ENCODE measurements at regions not wholly inside any gene's neighbourhood (a gene's known extent, or its start where the extent isn't known, plus 50 kb on each side); places are given as distances from the start of the nearest gene placed in this dataset.

DNA sequence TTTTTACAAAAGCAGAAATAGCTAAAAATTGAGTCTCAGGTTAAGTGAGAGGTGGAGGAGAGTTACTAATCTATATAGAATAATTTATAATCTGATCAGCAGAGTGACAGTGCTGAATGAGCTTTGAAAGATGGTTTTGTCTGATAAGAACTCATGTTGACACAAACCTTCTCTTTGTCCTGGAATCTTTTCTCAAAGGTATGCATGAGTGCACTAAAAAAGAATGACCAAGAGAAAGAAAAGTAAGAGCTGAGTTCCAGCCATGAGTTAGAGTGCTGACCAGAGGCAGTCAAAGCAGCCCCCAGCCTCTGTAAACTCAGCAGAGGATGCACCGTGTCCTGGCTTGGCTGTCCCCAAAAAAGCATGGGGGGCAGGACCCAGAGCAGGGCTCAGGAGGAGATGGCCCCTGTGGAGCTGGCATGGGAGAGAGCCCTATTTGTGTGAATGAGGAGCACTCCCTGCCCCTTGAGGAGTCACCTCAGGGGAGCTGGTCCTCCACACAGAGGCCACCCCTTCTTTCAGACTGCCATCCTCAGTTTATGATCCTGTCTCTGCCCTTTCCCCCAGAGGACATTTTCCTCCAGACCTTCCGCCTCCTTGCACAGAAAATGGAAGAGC lies 129.8 kb downstream of the SEC23A start:
- no peak for DNase-seq
- intact Hi-C loops (cut with DNase I) = no loop called here
- Histone ChIP-seq H3K36me3 (no peaks in the 10 kb centered on the region), H3K4me1 (no peaks in the 10 kb centered on the region), H3K9me3 (peaks cover 0 to 5% of the 10 kb centered on the region in 2 donors), H3K27me3 (no peaks in the 10 kb centered on the region), H3K27ac (no peak overlapping the region), H3K4me3 (no peak overlapping the region)
- no peak for ATAC-seq
- TF ChIP-seq, protein P1, sequence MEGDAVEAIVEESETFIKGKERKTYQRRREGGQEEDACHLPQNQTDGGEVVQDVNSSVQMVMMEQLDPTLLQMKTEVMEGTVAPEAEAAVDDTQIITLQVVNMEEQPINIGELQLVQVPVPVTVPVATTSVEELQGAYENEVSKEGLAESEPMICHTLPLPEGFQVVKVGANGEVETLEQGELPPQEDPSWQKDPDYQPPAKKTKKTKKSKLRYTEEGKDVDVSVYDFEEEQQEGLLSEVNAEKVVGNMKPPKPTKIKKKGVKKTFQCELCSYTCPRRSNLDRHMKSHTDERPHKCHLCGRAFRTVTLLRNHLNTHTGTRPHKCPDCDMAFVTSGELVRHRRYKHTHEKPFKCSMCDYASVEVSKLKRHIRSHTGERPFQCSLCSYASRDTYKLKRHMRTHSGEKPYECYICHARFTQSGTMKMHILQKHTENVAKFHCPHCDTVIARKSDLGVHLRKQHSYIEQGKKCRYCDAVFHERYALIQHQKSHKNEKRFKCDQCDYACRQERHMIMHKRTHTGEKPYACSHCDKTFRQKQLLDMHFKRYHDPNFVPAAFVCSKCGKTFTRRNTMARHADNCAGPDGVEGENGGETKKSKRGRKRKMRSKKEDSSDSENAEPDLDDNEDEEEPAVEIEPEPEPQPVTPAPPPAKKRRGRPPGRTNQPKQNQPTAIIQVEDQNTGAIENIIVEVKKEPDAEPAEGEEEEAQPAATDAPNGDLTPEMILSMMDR (IDR thresholded peaks at IDR 0.05) = no peak

DNA sequence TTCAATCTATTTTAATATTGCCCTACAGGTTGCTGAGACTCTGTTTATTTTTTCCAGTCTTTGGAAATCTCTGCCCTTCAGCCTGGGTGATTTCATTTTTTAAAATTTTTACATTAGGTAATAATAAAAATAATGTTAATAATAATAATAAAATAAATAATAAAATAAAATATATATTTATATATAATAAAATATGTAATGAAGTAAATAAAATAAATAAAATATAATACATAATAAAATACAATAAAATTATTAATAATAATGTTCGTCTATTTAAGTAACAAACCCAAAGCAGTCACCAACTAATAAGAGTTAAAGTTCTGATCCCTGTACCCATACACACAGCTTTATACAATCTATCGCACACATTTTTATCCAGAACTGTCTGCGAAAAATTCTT lies 130.5 kb downstream of the SEC23A start:
- H3K4me3 ChIP-seq = no peak overlapping the region
- no peak overlapping the region for H3K27ac ChIP-seq
- H3K9me3 ChIP-seq = peaks cover 0 to 3% of the 10 kb centered on the region in 2 donors
- no peaks in the 10 kb centered on the region for H3K36me3 ChIP-seq
- TF ChIP-seq, protein P1 (IDR thresholded peaks at IDR 0.05) = no peak
- H3K27me3 ChIP-seq = no peaks in the 10 kb centered on the region
- no peaks in the 10 kb centered on the region for H3K4me1 ChIP-seq
- DNase-seq (no peak), ATAC-seq (no peak)
- intact Hi-C loops (cut with DNase I) = no loop called here

DNA sequence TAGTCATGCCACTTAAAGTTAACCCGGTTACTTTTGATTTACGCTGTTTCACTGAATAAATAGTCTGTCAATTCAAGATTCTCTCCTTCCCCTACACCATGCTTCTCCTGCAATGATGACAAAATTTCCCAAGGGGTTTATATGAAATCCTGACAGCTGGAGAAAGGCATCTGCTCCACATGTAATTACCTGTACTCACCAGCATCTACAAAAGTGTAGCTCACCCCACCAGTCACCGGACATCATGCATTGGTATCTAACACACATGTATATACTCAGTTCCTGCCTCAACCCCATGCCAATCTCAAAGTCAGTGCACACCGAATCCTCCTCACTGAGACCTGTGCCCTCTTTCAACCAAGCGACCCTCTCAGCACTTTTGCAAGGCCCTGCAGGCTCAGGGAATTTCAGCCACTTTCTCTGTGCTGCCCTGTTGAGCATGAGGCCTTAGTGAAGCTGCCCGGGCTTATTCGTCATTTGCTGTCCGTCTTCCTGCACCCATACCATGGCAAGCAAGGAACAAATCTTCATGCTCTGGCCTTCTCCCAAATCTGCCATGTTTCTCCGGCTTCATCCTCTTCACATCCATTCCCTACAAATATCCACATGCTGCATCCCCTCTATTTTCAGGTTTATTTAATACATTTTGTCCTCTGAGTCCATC lies 131.6 kb downstream of the SEC23A start:
- TF ChIP-seq, protein P1 (IDR thresholded peaks at IDR 0.05) = no peak
- Histone ChIP-seq H3K9me3 (peaks cover 0 to 3% of the 10 kb centered on the region in 2 donors), H3K27ac (no peak overlapping the region), H3K36me3 (no peaks in the 10 kb centered on the region), H3K4me1 (no peaks in the 10 kb centered on the region), H3K4me3 (no peak overlapping the region), H3K27me3 (no peaks in the 10 kb centered on the region)
- ATAC-seq (no peak), DNase-seq (no peak)
- intact Hi-C loops (cut with DNase I) = no loop called here

DNA sequence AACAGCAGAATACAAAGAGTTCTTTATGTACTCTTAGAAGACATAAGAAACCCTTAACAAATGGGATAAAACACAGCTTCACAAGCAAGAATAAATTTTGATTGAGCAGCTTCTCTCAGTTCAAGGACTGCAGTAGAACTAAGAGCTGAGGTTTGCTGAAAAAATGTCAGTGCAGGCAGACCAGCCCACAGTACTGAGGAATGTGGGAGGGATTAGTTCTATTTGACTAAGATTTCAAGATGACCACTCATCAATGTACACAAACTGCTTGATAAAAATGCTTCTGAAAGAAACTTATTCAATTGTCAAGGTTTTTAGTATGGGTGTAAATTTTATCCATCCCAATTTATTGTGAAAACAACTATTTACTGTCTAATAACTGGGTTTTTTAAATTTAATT lies 138.4 kb downstream of the SEC23A start:
- ATAC-seq (peak; percentile 78), DNase-seq (no peak)
- TF ChIP-seq, protein P1 (IDR thresholded peaks at IDR 0.05) = no peak
- no peaks in the 10 kb centered on the region for H3K27me3 ChIP-seq
- H3K36me3 ChIP-seq = no peaks in the 10 kb centered on the region
- no peak overlapping the region for H3K4me3 ChIP-seq
- H3K4me1 ChIP-seq = no peaks in the 10 kb centered on the region
- no peaks in the 10 kb centered on the region for H3K9me3 ChIP-seq
- intact Hi-C loops (cut with DNase I) = no loop called here
- no peak overlapping the region for H3K27ac ChIP-seq

DNA sequence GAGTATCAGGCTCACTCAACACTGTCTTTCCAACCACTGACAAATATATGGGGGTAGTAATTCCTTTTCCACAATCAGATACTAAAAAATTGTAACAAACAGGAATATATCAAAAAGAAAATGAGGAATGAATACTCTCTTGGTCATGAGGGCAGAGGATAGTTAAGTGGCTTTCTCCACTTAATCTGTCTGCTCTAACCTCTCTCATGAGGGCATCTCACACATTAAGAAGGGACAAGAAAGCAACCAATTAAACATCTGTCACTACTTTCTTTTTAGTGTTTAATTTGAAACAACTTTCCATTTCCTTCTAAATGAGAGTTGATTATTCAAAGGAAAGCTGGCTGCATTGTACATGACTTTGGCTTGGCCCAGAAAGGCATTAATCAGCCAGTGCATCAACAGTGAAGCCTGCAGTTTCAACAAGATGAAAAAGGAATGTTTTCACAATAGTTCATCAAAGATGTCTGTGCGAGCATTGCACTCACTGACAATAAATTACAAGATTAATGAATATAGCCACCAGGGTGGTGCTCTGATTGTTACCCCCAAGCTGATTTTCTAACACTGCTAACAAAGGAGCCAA lies 142.0 kb downstream of the SEC23A start:
- H3K4me1 ChIP-seq = no peaks in the 10 kb centered on the region
- no peaks in the 10 kb centered on the region for H3K27me3 ChIP-seq
- ATAC-seq = no peak
- TF ChIP-seq, protein P1 (IDR thresholded peaks at IDR 0.05) = no peak
- intact Hi-C loops (cut with DNase I) = no loop called here
- H3K9me3 ChIP-seq = no peaks in the 10 kb centered on the region
- H3K4me3 ChIP-seq = no peak overlapping the region
- no peak for DNase-seq
- no peak overlapping the region for H3K27ac ChIP-seq
- H3K36me3 ChIP-seq = no peaks in the 10 kb centered on the region

Data from left lung (tissue), 4 donors.